ENCODE measurements at regions not wholly inside any gene's neighbourhood (a gene's known extent, or its start where the extent isn't known, plus 50 kb on each side); places are given as distances from the start of the nearest gene placed in this dataset.

DNA sequence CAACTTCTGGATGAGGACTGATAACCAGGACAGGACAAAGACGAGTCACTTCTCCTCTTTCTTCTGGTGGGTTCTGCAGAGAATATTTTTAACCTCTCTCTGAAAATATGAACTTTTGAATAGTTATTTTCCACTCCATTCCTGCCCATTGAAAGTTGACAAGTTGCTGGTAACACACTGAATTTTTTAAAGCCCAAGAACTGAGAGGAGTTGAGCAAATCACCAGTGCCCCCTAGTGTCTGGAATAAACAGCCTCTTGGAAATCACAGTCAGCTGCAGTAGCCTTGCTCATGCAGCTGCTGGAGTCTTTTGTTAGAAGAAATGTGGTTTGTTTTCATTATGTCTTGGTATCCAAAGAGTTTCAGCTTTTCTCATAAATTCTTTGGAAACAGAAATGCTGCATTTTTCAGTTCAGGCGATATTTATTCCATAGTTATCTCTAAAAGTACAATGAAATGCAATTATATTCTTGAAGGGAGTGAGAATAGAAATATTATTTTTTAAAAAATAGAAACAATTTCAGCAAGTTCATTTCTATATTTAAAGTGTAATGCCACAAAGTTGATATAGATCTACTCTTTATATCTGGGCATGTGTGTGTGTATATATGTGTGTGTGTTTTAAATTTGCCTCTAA lies 741.0 kb upstream of the CBLB start:
- TF ChIP-seq, protein P1, sequence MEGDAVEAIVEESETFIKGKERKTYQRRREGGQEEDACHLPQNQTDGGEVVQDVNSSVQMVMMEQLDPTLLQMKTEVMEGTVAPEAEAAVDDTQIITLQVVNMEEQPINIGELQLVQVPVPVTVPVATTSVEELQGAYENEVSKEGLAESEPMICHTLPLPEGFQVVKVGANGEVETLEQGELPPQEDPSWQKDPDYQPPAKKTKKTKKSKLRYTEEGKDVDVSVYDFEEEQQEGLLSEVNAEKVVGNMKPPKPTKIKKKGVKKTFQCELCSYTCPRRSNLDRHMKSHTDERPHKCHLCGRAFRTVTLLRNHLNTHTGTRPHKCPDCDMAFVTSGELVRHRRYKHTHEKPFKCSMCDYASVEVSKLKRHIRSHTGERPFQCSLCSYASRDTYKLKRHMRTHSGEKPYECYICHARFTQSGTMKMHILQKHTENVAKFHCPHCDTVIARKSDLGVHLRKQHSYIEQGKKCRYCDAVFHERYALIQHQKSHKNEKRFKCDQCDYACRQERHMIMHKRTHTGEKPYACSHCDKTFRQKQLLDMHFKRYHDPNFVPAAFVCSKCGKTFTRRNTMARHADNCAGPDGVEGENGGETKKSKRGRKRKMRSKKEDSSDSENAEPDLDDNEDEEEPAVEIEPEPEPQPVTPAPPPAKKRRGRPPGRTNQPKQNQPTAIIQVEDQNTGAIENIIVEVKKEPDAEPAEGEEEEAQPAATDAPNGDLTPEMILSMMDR (IDR thresholded peaks at IDR 0.05) = peak; percentile 80 to 93 (median 81)
- TF ChIP-seq POLR2AphosphoS5 (IDR thresholded peaks at IDR 0.05) = no peak
- no peak for TF ChIP-seq EP300 (IDR thresholded peaks at IDR 0.05)
- TF ChIP-seq POLR2A (IDR thresholded peaks at IDR 0.05; ENCODE audit: low read depth) = no peak

Measured in esophagus muscularis mucosa (tissue), 4 donors.